GM23338 (cell line): ENCODE measurements at regions not wholly inside any gene's neighbourhood (a gene's known extent, or its start where the extent isn't known, plus 50 kb on each side); places are given as distances from the start of the nearest gene placed in this dataset.

Source experiments
- CREB1 ChIP-seq: fragments of 250-450 bp; sonication (Bioruptor Pico); IDR thresholded peaks from 2 replicates; pipeline ENCODE4 v1.5.0; 2020; ENCODE audit warnings: low read depth, mild to moderate bottlenecking, moderate library complexity
- CTCF ChIP-seq, 2 experiments: fragments of 200-600 bp in 1 of 2; sonication (generic) in 1 of 2; conservative IDR thresholded peaks; 2 replicates each; pipeline versions ENCODE4 v1.5.1 to v1.6.1; 2016 to 2017; ENCODE audit warnings: antibody characterized with exemption in 2 of 2, low read depth in 2 of 2, mild to moderate bottlenecking in 2 of 2, moderate library complexity in 1 of 2
- EZH2 ChIP-seq: fragments of 200-600 bp; sonication (generic); IDR thresholded peaks from one replicate; pipeline ENCODE4 v1.8.0; 2017; ENCODE audit warnings: antibody characterized with exemption, mild to moderate bottlenecking, low read depth; ENCODE audit not compliant: unreplicated experiment
- EZH2phosphoT487 ChIP-seq: fragments of 200-600 bp; sonication (generic); IDR thresholded peaks from one replicate; pipeline ENCODE4 v1.8.1; 2018; ENCODE audit warnings: antibody characterized with exemption; ENCODE audit not compliant: unreplicated experiment
- JUNB ChIP-seq: IDR thresholded peaks from one replicate; pipeline ENCODE4 v1.6.1; 2016; ENCODE audit warnings: antibody characterized with exemption; ENCODE audit not compliant: unreplicated experiment
- NANOG ChIP-seq: IDR thresholded peaks from 2 replicates; pipeline ENCODE4 v1.6.1; 2016; ENCODE audit warnings: antibody characterized with exemption, borderline replicate concordance
- STAT1 ChIP-seq: IDR thresholded peaks from one replicate; pipeline ENCODE4 v1.6.1; 2016; ENCODE audit warnings: antibody characterized with exemption; ENCODE audit not compliant: unreplicated experiment
- ZNF114 ChIP-seq: fragments of 250-450 bp; sonication (Bioruptor Pico); IDR thresholded peaks from 2 replicates; pipeline ENCODE4 v1.5.0; 2020; ENCODE audit warnings: mild to moderate bottlenecking, moderate library complexity
- ZNF462 ChIP-seq: fragments of 250-450 bp; sonication (Bioruptor Pico); IDR thresholded peaks from 2 replicates; pipeline ENCODE4 v1.5.0; 2020; ENCODE audit warnings: mild to moderate bottlenecking, moderate library complexity

GRCh38 chr4:3714642-3715001 is 51.6 kb upstream of the ADRA2C start (continued):
- TF ChIP-seq ZNF462 (CRISPR knock-in tag), result no peak
- TF ChIP-seq CREB1 (CRISPR knock-in tag), result no peak
- no peak for TF ChIP-seq ZNF114 (CRISPR knock-in tag)
- no peak for TF ChIP-seq STAT1
- no peak for TF ChIP-seq NANOG
- TF ChIP-seq EZH2phosphoT487, result no peak
- TF ChIP-seq EZH2, result no peak
- no peak for TF ChIP-seq JUNB
- no peak for TF ChIP-seq CTCF (conservative IDR thresholded peaks at IDR 0.05; ENCODE audit: low read depth in 2 of 2)
